SK-N-SH (cell line): ENCODE measurements at regions not wholly inside any gene's neighbourhood (a gene's known extent, or its start where the extent isn't known, plus 50 kb on each side); places are given as distances from the start of the nearest gene placed in this dataset.

ENCODE experiments used
- CTCF ChIA-PET: fragments of 300-600, 350-600 bp; formaldehyde crosslinking; extraction: SDS; loops from one replicate; lab custom pipeline; 2021; lab: Yijun Ruan, JAX
- POLR2A ChIA-PET: fragments of 350-600 bp; sonication (Branson Sonifier 250); formaldehyde crosslinking; extraction: SDS; loops from one replicate; lab custom pipeline; 2020; ENCODE audit warnings: antibody characterized with exemption, inconsistent platforms; lab: Yijun Ruan, JAX
- DNase-seq: peaks from one replicate; pipeline ENCODE4 v3.0.0; 2012
- H2AFZ ChIP-seq: fragments of 200-600 bp; sonication (generic); 2 replicates; pipeline ENCODE4 v1.8.1; 2016; ENCODE audit warnings: antibody characterized with exemption, mild to moderate bottlenecking, low read depth
- H3F3A ChIP-seq: fragments of 200-600 bp; sonication (generic); replicated peaks from 2 replicates; pipeline ENCODE3; 2016; ENCODE audit warnings: antibody characterized with exemption, mild to moderate bottlenecking; ENCODE audit not compliant: insufficient read depth
- H3K27ac ChIP-seq, 2 experiments: fragments of 200-500 bp in 1 of 2; fragments of 200-600 bp in 1 of 2; sonication (Bioruptor generic) in 1 of 2; sonication (generic), shearing (Covaris generic) in 1 of 2; 2 replicates each; pipeline versions ENCODE4 v1.5.1 to v1.6.1; 2014 to 2016; ENCODE audit warnings: low read depth in 2 of 2, inconsistent platforms in 1 of 2, low read length in 1 of 2, mild to moderate bottlenecking in 1 of 2, mixed read lengths in 1 of 2
- H3K27me3 ChIP-seq: fragments of 200-600 bp; sonication (generic), shearing (Covaris generic); 2 replicates; pipeline ENCODE4 v1.6.1; 2016; ENCODE audit warnings: mixed run types; ENCODE audit not compliant: insufficient read depth
- H3K36me3 ChIP-seq, 2 experiments: fragments of 200-500 bp in 1 of 2; fragments of 200-600 bp in 1 of 2; sonication (Bioruptor generic) in 1 of 2; sonication (generic) in 1 of 2; replicated peaks in 1 of 2; 2 replicates each; pipeline versions ENCODE3 to v1.5.1; 2014 to 2016; ENCODE audit warnings: low read length in 1 of 2, mild to moderate bottlenecking in 1 of 2; ENCODE audit not compliant: insufficient read depth in 2 of 2, control insufficient read depth in 1 of 2
- H3K4me1 ChIP-seq, 2 experiments: fragments of 200-500 bp in 1 of 2; fragments of 200-600 bp in 1 of 2; sonication (Bioruptor generic) in 1 of 2; sonication (generic), shearing (Covaris generic) in 1 of 2; 2 replicates each; pipeline versions ENCODE4 v1.5.1 to v1.6.1; 2014 to 2016; ENCODE audit warnings: low read depth in 1 of 2, low read length in 1 of 2, mixed run types in 1 of 2; ENCODE audit not compliant: insufficient read depth in 2 of 2, control insufficient read depth in 1 of 2
- H3K4me2 ChIP-seq: fragments of 200-600 bp; sonication (generic), shearing (Covaris generic); 2 replicates; pipeline ENCODE4 v1.6.1; 2017; ENCODE audit warnings: mixed run types
- H3K4me3 ChIP-seq, 2 experiments: fragments of 200-500 bp in 1 of 2; fragments of 200-600 bp in 1 of 2; sonication (Bioruptor generic) in 1 of 2; sonication (generic), shearing (Covaris generic) in 1 of 2; 2 replicates each; pipeline versions ENCODE4 v1.5.1 to v1.8.1; 2014 to 2016; ENCODE audit warnings: low read depth in 2 of 2, inconsistent platforms in 1 of 2, low read length in 1 of 2, mild to moderate bottlenecking in 1 of 2, mixed read lengths in 1 of 2, moderate library complexity in 1 of 2
- H3K79me2 ChIP-seq: fragments of 200-600 bp; sonication (generic); 2 replicates; pipeline ENCODE4 v1.8.1; 2017; ENCODE audit warnings: mild to moderate bottlenecking; ENCODE audit not compliant: insufficient read depth
- H3K9ac ChIP-seq: fragments of 200-600 bp; sonication (generic); 2 replicates; pipeline ENCODE4 v1.6.1; 2017; ENCODE audit warnings: mixed run types
- H3K9me2 ChIP-seq: fragments of 200-600 bp; sonication (generic); 2 replicates; pipeline ENCODE4 v1.6.1; 2017; ENCODE audit warnings: mixed run types
- H3K9me3 ChIP-seq: fragments of 200-600 bp; sonication (generic); 2 replicates; pipeline ENCODE4 v1.6.1; 2017; ENCODE audit warnings: mixed run types, mild to moderate bottlenecking, moderate library complexity
- H4K20me1 ChIP-seq: fragments of 200-600 bp; sonication (generic); 2 replicates; pipeline ENCODE4 v1.6.1; 2017; ENCODE audit warnings: mild to moderate bottlenecking, mixed run types; ENCODE audit not compliant: insufficient read depth
- CTCF ChIP-seq: fragments of 200-600 bp; sonication (generic); IDR thresholded peaks from 2 replicates; pipeline ENCODE4 v1.6.1; 2017; ENCODE audit warnings: antibody characterized with exemption, mild to moderate bottlenecking, moderate library complexity
- ELF1 ChIP-seq: IDR thresholded peaks from 2 replicates; pipeline ENCODE4 v1.4.0; 2012
- EP300 ChIP-seq, 2 experiments: IDR thresholded peaks; 2 replicates each; pipeline versions ENCODE4 v1.4.0 to v1.6.1; 2012; ENCODE audit warnings: borderline replicate concordance in 1 of 2, low read depth in 1 of 2, low read length in 1 of 2
- FOXJ3 ChIP-seq: sonication (generic); formaldehyde crosslinking; IDR thresholded peaks from 2 replicates; pipeline ENCODE4 v1.5.1; 2020; ENCODE audit warnings: mild to moderate bottlenecking, missing genetic modification reagents
- GABPA ChIP-seq: IDR thresholded peaks from 2 replicates; pipeline ENCODE4 v1.4.0; 2012; ENCODE audit warnings: low read depth, mild to moderate bottlenecking
- IRF3 ChIP-seq: fragments of 150-350 bp; IDR thresholded peaks from 2 replicates; pipeline ENCODE4 v1.6.1; 2016; ENCODE audit warnings: mild to moderate bottlenecking, low read depth, low read length
- MXI1 ChIP-seq: IDR thresholded peaks from 2 replicates; pipeline ENCODE4 v1.6.1; 2012; ENCODE audit warnings: mild to moderate bottlenecking, low read depth, low read length, improper control_type of control experiment
- NFIC ChIP-seq: IDR thresholded peaks from 2 replicates; pipeline ENCODE4 v1.4.0; 2012; ENCODE audit warnings: borderline replicate concordance
- POLR2AphosphoS5 ChIP-seq: IDR thresholded peaks from 2 replicates; pipeline ENCODE4 v1.6.1; 2012; ENCODE audit warnings: low read depth, low read length
- RAD21 ChIP-seq: IDR thresholded peaks from 2 replicates; pipeline ENCODE4 v1.6.1; 2012; ENCODE audit warnings: mild to moderate bottlenecking, low read length
- RCOR1 ChIP-seq: fragments of 150-350 bp; IDR thresholded peaks from 2 replicates; pipeline ENCODE4 v1.6.1; 2017; ENCODE audit warnings: antibody characterized with exemption, low read length
- SIN3A ChIP-seq: IDR thresholded peaks from 2 replicates; pipeline ENCODE4 v1.6.1; 2012; ENCODE audit warnings: low read depth, mild to moderate bottlenecking, low read length, moderate library complexity, borderline replicate concordance
- SMC3 ChIP-seq: IDR thresholded peaks from 2 replicates; pipeline ENCODE4 v1.6.1; 2012; ENCODE audit warnings: low read depth, low read length, improper control_type of control experiment
- TAF1 ChIP-seq: IDR thresholded peaks from 2 replicates; pipeline ENCODE4 v1.6.1; 2012; ENCODE audit warnings: low read depth, mild to moderate bottlenecking, low read length, moderate library complexity, borderline replicate concordance
- TEAD4 ChIP-seq: IDR thresholded peaks from 2 replicates; pipeline ENCODE4 v1.4.0; 2012; ENCODE audit warnings: mild to moderate bottlenecking, borderline replicate concordance; ENCODE audit not compliant: insufficient read depth
- WGBS: methylation state at CpG from one replicate; pipeline ENCODE4 v1.1.6; 2017; ENCODE audit warnings: low lambda C conversion rate; 5-methylcytosine and 5-hydroxymethylcytosine counted together
- TF ChIP-seq, protein P1 (sequence below): IDR thresholded peaks from 2 replicates; pipeline ENCODE4 v1.4.0; 2012; ENCODE audit warnings: low read depth, borderline replicate concordance

DNA sequence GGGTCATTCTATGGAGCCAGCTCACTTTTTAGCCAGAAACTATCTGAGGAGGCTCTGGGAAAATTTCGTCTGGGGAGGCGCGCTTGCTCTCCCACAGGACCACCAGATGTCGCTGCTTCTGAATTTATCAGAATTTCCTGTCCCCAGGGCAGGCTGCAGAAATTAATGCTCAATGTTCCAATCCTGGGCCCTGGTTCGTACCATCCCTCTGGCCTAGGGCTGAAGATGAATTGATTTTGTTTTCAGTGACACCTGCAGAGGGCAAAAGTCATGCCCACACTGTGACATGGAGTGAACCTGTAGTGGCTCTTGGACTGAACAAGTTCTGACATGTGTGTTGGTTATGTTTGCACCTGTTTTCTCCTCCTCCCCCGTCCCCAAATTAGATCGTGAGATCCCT is 482.6 kb downstream of the NPIPA7 start:
- no peaks in the 10 kb centered on the region for H3F3A ChIP-seq
- POLR2A ChIA-PET, result no interaction called here
- no peaks in the 10 kb centered on the region for H4K20me1 ChIP-seq
- peak; percentile 71 for DNase-seq
- no peaks in the 10 kb centered on the region for H3K9me2 ChIP-seq
- H3K4me3 ChIP-seq, result no peak overlapping the region
- H3K4me1 ChIP-seq, result peaks cover 0 to 3% of the 10 kb centered on the region in 2 experiments; a peak in 1 of 4 replicates
- H3K36me3 ChIP-seq, result no peaks in the 10 kb centered on the region
- TF ChIP-seq SIN3A (no peak), SMC3 (peak; percentile 78), TEAD4 (no peak), RCOR1 (0 out of 2 replicates have a peak, but pooled peaks have one; percentile 45), POLR2AphosphoS5 (no peak), CTCF (peak; percentile 77), RAD21 (peak; percentile 85)
- H3K27ac ChIP-seq, result no peak overlapping the region
- CTCF ChIA-PET, result interaction anchor here (0.6 to 3.5 kb wide), 29 partner anchors 9 to 756 kb away, joined by 3 to 25 read pairs (median 3); no protein-coding TSS in a partner anchor
- no peaks in the 10 kb centered on the region for H3K79me2 ChIP-seq
- no peak overlapping the region for H3K9ac ChIP-seq
- H3K4me2 ChIP-seq, result no peak overlapping the region
- 13% methylated on average over 7 of the region's 7 CpGs for WGBS
- H3K9me3 ChIP-seq, result no peaks in the 10 kb centered on the region
- H3K27me3 ChIP-seq, result no peaks in the 10 kb centered on the region
- no peak overlapping the region for H2AFZ ChIP-seq

DNA sequence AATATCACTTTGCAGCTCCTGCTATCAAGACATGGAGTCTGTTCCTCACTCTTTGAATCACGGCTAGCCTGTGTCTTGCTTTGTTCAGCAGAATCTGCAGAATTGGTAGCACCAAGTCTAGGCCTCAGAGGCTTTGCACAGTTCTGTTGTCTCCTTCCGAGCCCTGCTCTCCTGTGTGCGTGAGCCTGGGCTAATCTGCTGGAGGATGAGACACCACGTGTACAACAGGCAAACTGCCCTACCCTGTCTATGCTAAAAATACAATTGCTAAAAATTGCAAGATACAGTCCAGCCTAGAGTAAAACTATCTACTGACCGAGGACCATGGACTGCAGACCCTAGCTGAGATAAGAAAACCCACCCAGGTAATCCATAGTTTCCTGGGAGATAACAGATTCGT is 484.7 kb downstream of the NPIPA7 start:
- CTCF ChIA-PET, result no interaction called here
- no peak for DNase-seq
- TF ChIP-seq RAD21, result no peak
- no peak for TF ChIP-seq TEAD4
- TF ChIP-seq IRF3, result no peak
- TF ChIP-seq MXI1, result no peak
- TF ChIP-seq TAF1, result no peak
- no peak for TF ChIP-seq ELF1
- TF ChIP-seq CTCF, result no peak
- TF ChIP-seq GABPA, result no peak
- TF ChIP-seq FOXJ3 (CRISPR knock-in tag), result no peak
- TF ChIP-seq, protein P1, sequence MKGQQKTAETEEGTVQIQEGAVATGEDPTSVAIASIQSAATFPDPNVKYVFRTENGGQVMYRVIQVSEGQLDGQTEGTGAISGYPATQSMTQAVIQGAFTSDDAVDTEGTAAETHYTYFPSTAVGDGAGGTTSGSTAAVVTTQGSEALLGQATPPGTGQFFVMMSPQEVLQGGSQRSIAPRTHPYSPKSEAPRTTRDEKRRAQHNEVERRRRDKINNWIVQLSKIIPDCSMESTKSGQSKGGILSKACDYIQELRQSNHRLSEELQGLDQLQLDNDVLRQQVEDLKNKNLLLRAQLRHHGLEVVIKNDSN, result no peak
- no peak for TF ChIP-seq NFIC
- no peak for TF ChIP-seq EP300 (IDR thresholded peaks at IDR 0.05; ENCODE audit: borderline replicate concordance in 1 of 2, low read depth in 1 of 2, low read length in 1 of 2)
- 43% methylated on average over 6 of the region's 6 CpGs for WGBS
- H4K20me1 ChIP-seq, result no peaks in the 10 kb centered on the region
- no peaks in the 10 kb centered on the region for H3K36me3 ChIP-seq
- no peaks in the 10 kb centered on the region for H3K9me3 ChIP-seq
- POLR2A ChIA-PET, result no interaction called here
- H3K79me2 ChIP-seq, result no peaks in the 10 kb centered on the region
- H3K9me2 ChIP-seq, result no peaks in the 10 kb centered on the region
- H3K4me2 ChIP-seq, result no peak overlapping the region
- H3K9ac ChIP-seq, result no peak overlapping the region
- H3K4me3 ChIP-seq, result no peak overlapping the region
- H3K27ac ChIP-seq, result no peak overlapping the region
- H3K27me3 ChIP-seq, result no peaks in the 10 kb centered on the region
- no peaks in the 10 kb centered on the region for H3F3A ChIP-seq
- H3K4me1 ChIP-seq, result peaks cover 0 to 5% of the 10 kb centered on the region in 2 experiments; a peak in 1 of 4 replicates
- H2AFZ ChIP-seq, result no peak overlapping the region
